Esophagus muscularis mucosa (tissue), 4 donors: ENCODE measurements at regions not wholly inside any gene's neighbourhood (a gene's known extent, or its start where the extent isn't known, plus 50 kb on each side); places are given as distances from the start of the nearest gene placed in this dataset.

Experiments used
- DNase-seq: peaks from one replicate; pipeline ENCODE4 v3.0.0-alpha.2; 2017; ENCODE audit errors: extremely low spot score
- H3K27ac ChIP-seq, 4 donors: fragments of 200-600 bp; sonication (generic); replicated peaks in 1 of 4; 1 replicate in 3 of 4; 2 replicates in 1 of 4; pipeline ENCODE4 v1.5.1; 2016 to 2019; ENCODE audit warnings: mild to moderate bottlenecking in 1 of 4
- H3K27me3 ChIP-seq, 4 donors: fragments of 200-600 bp; sonication (generic); one replicate each; pipeline versions ENCODE4 v1.5.1 to v1.6.0; 2016 to 2019
- H3K36me3 ChIP-seq, 4 donors: fragments of 200-600 bp; sonication (generic); one replicate each; pipeline ENCODE4 v1.5.1; 2016 to 2019
- H3K4me1 ChIP-seq, 4 donors: fragments of 200-600 bp; sonication (generic); one replicate each; pipeline ENCODE4 v1.5.1; 2016 to 2019
- H3K4me3 ChIP-seq, 4 donors: fragments of 200-600 bp; sonication (generic); 1 replicate in 2 of 4; 2 replicates in 2 of 4; pipeline ENCODE4 v1.5.1; 2016 to 2019; ENCODE audit warnings: mild to moderate bottlenecking in 4 of 4, moderate library complexity in 1 of 4
- H3K9me3 ChIP-seq, 4 donors: fragments of 200-600 bp; sonication (generic); 1 replicate in 3 of 4; 2 replicates in 1 of 4; pipeline ENCODE4 v1.5.1; 2016 to 2019
- EP300 ChIP-seq: sonication (generic); formaldehyde crosslinking; IDR thresholded peaks from one replicate; pipeline ENCODE4 v1.6.1; 2017; ENCODE audit warnings: antibody characterized with exemption
- POLR2A ChIP-seq: fragments of 450-650 bp; IDR thresholded peaks from one replicate; pipeline ENCODE4 v1.6.1; 2017; ENCODE audit warnings: antibody characterized with exemption, moderate library complexity, mild to moderate bottlenecking, low read depth
- POLR2AphosphoS5 ChIP-seq, 2 donors: sonication (generic); formaldehyde crosslinking; IDR thresholded peaks; one replicate each; pipeline ENCODE4 v1.6.1; 2017; ENCODE audit warnings: antibody characterized with exemption in 2 of 2
- WGBS: methylation state at CpG from one replicate; pipeline ENCODE4 v1.1.5; 2018; 5-methylcytosine and 5-hydroxymethylcytosine counted together
- intact Hi-C: fragments of 100-400 bp; cut with DNase I; formaldehyde crosslinking; loops from one replicate; pipeline ENCODE4 v1.15.1; 2023
- TF ChIP-seq, protein P1 (sequence below), 3 experiments: fragments of 200-600 bp in 2 of 3; fragments of 450-650 bp in 1 of 3; sonication (generic) in 2 of 3; IDR thresholded peaks; one replicate each; pipeline ENCODE4 v1.5.1; 2017 to 2019; ENCODE audit warnings: antibody characterized with exemption in 3 of 3, mild to moderate bottlenecking in 2 of 3, moderate library complexity in 1 of 3

DNA sequence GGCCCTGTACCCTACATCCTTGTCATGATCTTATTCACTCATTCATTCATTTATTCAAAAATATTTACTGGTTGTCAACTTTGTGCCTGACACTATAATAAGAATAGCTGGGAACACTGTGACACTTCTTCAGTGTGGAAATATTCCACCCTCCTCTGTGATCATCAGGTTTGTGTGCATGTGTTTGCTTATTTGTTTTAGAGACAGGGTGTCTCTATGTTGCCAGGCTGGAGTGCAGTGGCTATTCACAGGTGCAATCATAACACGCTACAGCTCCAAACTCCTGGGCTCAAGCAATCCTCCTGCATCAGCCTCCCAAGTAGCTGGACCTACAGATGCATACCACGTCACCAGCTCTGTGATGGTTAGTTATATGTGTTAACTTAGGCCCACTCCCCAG lies 50.0 kb upstream of the PLCL2 start:
- no peak for DNase-seq
- Histone ChIP-seq H3K27ac (no peak overlapping the region), H3K4me3 (no peak overlapping the region), H3K4me1 (peaks cover 0 to 23% (median 4%) of the 10 kb centered on the region in 4 donors), H3K36me3 (no peaks in the 10 kb centered on the region), H3K9me3 (no peaks in the 10 kb centered on the region), H3K27me3 (no peaks in the 10 kb centered on the region)
- intact Hi-C loops: no loop called here
- TF ChIP-seq POLR2A (no peak), EP300 (no peak), POLR2AphosphoS5 (IDR thresholded peaks at IDR 0.05) (no peak)
- TF ChIP-seq, protein P1, sequence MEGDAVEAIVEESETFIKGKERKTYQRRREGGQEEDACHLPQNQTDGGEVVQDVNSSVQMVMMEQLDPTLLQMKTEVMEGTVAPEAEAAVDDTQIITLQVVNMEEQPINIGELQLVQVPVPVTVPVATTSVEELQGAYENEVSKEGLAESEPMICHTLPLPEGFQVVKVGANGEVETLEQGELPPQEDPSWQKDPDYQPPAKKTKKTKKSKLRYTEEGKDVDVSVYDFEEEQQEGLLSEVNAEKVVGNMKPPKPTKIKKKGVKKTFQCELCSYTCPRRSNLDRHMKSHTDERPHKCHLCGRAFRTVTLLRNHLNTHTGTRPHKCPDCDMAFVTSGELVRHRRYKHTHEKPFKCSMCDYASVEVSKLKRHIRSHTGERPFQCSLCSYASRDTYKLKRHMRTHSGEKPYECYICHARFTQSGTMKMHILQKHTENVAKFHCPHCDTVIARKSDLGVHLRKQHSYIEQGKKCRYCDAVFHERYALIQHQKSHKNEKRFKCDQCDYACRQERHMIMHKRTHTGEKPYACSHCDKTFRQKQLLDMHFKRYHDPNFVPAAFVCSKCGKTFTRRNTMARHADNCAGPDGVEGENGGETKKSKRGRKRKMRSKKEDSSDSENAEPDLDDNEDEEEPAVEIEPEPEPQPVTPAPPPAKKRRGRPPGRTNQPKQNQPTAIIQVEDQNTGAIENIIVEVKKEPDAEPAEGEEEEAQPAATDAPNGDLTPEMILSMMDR (IDR thresholded peaks at IDR 0.05): no peak
- 88% methylated on average over 2 of the region's 2 CpGs for WGBS
